Gastrocnemius medialis (tissue), 4 donors: ENCODE measurements at regions not wholly inside any gene's neighbourhood (a gene's known extent, or its start where the extent isn't known, plus 50 kb on each side); places are given as distances from the start of the nearest gene placed in this dataset.
"Not testable (repeated sequence)": the region's sequence is repeated elsewhere in the genome, so short reads cannot be mapped to it uniquely, and the experiment has no call there.

Experiments used
- ATAC-seq, 2 donors: fragments of 150-250 bp; one replicate each; pipeline ENCODE4 v1.9.1; 2016
- DNase-seq, 2 donors: peaks; one replicate each; pipeline ENCODE4 v3.0.0-alpha.2; 2019
- H3K27ac ChIP-seq, 4 donors: fragments of 200-600 bp; sonication (generic); 1 replicate in 1 of 4; 2 replicates in 3 of 4; pipeline ENCODE4 v1.5.1; 2016 to 2018; ENCODE audit warnings: mild to moderate bottlenecking in 2 of 4, moderate library complexity in 1 of 4
- H3K27me3 ChIP-seq, 3 donors: fragments of 200-600 bp; sonication (generic) in 2 of 3; 1 replicate in 1 of 3; 2 replicates in 2 of 3; pipeline versions ENCODE4 v1.5.1 to v1.6.0; 2016 to 2019; ENCODE audit warnings: mild to moderate bottlenecking in 1 of 3, moderate library complexity in 1 of 3
- H3K36me3 ChIP-seq, 2 donors: fragments of 200-600 bp; sonication (generic) in 1 of 2; one replicate each; pipeline ENCODE4 v1.5.1; 2017 to 2018
- H3K4me1 ChIP-seq, 2 donors: fragments of 200-600 bp; sonication (generic) in 1 of 2; one replicate each; pipeline ENCODE4 v1.5.1; 2016 to 2017; ENCODE audit warnings: mild to moderate bottlenecking in 2 of 2
- H3K4me3 ChIP-seq, 4 donors: fragments of 200-600 bp; sonication (generic) in 3 of 4; 1 replicate in 1 of 4; 2 replicates in 3 of 4; pipeline ENCODE4 v1.5.1; 2016 to 2019; ENCODE audit warnings: mild to moderate bottlenecking in 2 of 4
- H3K9me3 ChIP-seq, 3 donors: fragments of 200-600 bp; sonication (generic) in 2 of 3; 1 replicate in 1 of 3; 2 replicates in 2 of 3; pipeline ENCODE4 v1.5.1; 2016 to 2019
- CTCF ChIP-seq, 5 experiments: fragments of 450-650 bp in 3 of 5; fragments of 200-600 bp in 2 of 5; sonication (generic) in 2 of 5; IDR thresholded peaks in 4 of 5; conservative IDR thresholded peaks in 1 of 5; 1 replicate in 4 of 5; 2 replicates in 1 of 5; pipeline ENCODE4 v1.5.1; 2016 to 2019; ENCODE audit warnings: antibody characterized with exemption in 5 of 5, mild to moderate bottlenecking in 3 of 5, moderate library complexity in 3 of 5
- POLR2A ChIP-seq, 2 donors: fragments of 450-650 bp; IDR thresholded peaks; one replicate each; pipeline ENCODE4 v1.6.1; 2017; ENCODE audit warnings: antibody characterized with exemption in 2 of 2, mild to moderate bottlenecking in 2 of 2, moderate library complexity in 2 of 2
- in situ Hi-C, 4 donors: fragments of 200-750 bp; cut with MboI; loops; one replicate each; pipeline versions ENCODE4 v1.15.0 to v1.8.0; 2017; ENCODE audit warnings: low sequenced_read_pairs in 4 of 4
- intact Hi-C: fragments of 100-400 bp; cut with DNase I; formaldehyde crosslinking; loops from one replicate; pipeline ENCODE4 v1.15.1; 2023; ENCODE audit warnings: low total_unique reads

- H3K27me3 ChIP-seq: no peaks in the 10 kb centered on the region
- no peak overlapping the region for H3K27ac ChIP-seq
- DNase-seq (no peak), ATAC-seq (no peak)
- no peak for TF ChIP-seq CTCF (IDR thresholded peaks at IDR 0.05 in 4 of 5, conservative IDR thresholded peaks at IDR 0.05 in 1 of 5)
- TF ChIP-seq POLR2A (IDR thresholded peaks at IDR 0.05): no peak
- no peaks in the 10 kb centered on the region for H3K4me1 ChIP-seq
- intact Hi-C loops: no loop called here
- H3K36me3 ChIP-seq: no peaks in the 10 kb centered on the region
- H3K4me3 ChIP-seq: no peak overlapping the region
- H3K9me3 ChIP-seq: no peaks in the 10 kb centered on the region
- in situ Hi-C loops: no loop called here
Observed at GRCh38 chr6:112539355-112539754, 192.2 kb downstream of the RFPL4B start.

GRCh38 chr6:112541847-112542246 lies 194.7 kb downstream of the RFPL4B start:
- H3K27ac ChIP-seq, H3K36me3 ChIP-seq, intact Hi-C loops, ATAC-seq, H3K27me3 ChIP-seq, H3K9me3 ChIP-seq, H3K4me1 ChIP-seq, DNase-seq, H3K4me3 ChIP-seq, in situ Hi-C loops: not testable (repeated sequence)

- H3K9me3 ChIP-seq, H3K27me3 ChIP-seq, H3K4me3 ChIP-seq, DNase-seq, H3K4me1 ChIP-seq, H3K27ac ChIP-seq, intact Hi-C loops, ATAC-seq, in situ Hi-C loops, H3K36me3 ChIP-seq: not testable (repeated sequence)
Observed at GRCh38 chr6:112547321-112548085, 200.4 kb downstream of the RFPL4B start.

GRCh38 chr6:112549749-112550148 lies 202.6 kb downstream of the RFPL4B start:
- Histone ChIP-seq H3K36me3 (no peaks in the 10 kb centered on the region), H3K27me3 (no peaks in the 10 kb centered on the region), H3K27ac (no peak overlapping the region), H3K4me3 (no peak overlapping the region), H3K9me3 (no peaks in the 10 kb centered on the region), H3K4me1 (no peaks in the 10 kb centered on the region)
- DNase-seq (no peak), ATAC-seq (no peak)
- in situ Hi-C loops: no loop called here
- no peak for TF ChIP-seq POLR2A (IDR thresholded peaks at IDR 0.05)
- TF ChIP-seq CTCF (IDR thresholded peaks at IDR 0.05 in 4 of 5, conservative IDR thresholded peaks at IDR 0.05 in 1 of 5): no peak
- intact Hi-C loops: no loop called here

GRCh38 chr6:112557435-112557834 lies 210.3 kb downstream of the RFPL4B start:
- ATAC-seq (no peak), DNase-seq (no peak)
- no peaks in the 10 kb centered on the region for H3K4me1 ChIP-seq
- H3K27ac ChIP-seq: no peak overlapping the region
- no peak for TF ChIP-seq POLR2A (IDR thresholded peaks at IDR 0.05)
- no peak for TF ChIP-seq CTCF (IDR thresholded peaks at IDR 0.05 in 4 of 5, conservative IDR thresholded peaks at IDR 0.05 in 1 of 5)
- H3K36me3 ChIP-seq: no peaks in the 10 kb centered on the region
- H3K27me3 ChIP-seq: no peaks in the 10 kb centered on the region
- in situ Hi-C loops (no loop called here), intact Hi-C loops (no loop called here)
- H3K4me3 ChIP-seq: no peak overlapping the region
- H3K9me3 ChIP-seq: no peaks in the 10 kb centered on the region

GRCh38 chr6:112557961-112558360 lies 210.8 kb downstream of the RFPL4B start:
- intact Hi-C loops: no loop called here

More at GRCh38 chr6:112557961-112558360, 210.8 kb downstream of the RFPL4B start:
- Histone ChIP-seq H3K27ac (no peak overlapping the region), H3K9me3 (no peaks in the 10 kb centered on the region), H3K4me1 (no peaks in the 10 kb centered on the region), H3K36me3 (no peaks in the 10 kb centered on the region), H3K27me3 (no peaks in the 10 kb centered on the region), H3K4me3 (no peak overlapping the region)
- DNase-seq: no peak
- in situ Hi-C loops: no loop called here
- ATAC-seq: no peak
- no peak for TF ChIP-seq POLR2A (IDR thresholded peaks at IDR 0.05)
- no peak for TF ChIP-seq CTCF (IDR thresholded peaks at IDR 0.05 in 4 of 5, conservative IDR thresholded peaks at IDR 0.05 in 1 of 5)
